8988T (cell line): ENCODE measurements at regions not wholly inside any gene's neighbourhood (a gene's known extent, or its start where the extent isn't known, plus 50 kb on each side); places are given as distances from the start of the nearest gene placed in this dataset.
"Not testable (repeated sequence)": the region's sequence is repeated elsewhere in the genome, so short reads cannot be mapped to it uniquely, and the experiment has no call there.

Experiments used
- DNase-seq: peaks from one replicate; pipeline ENCODE4 v3.0.0; 2011

DNA sequence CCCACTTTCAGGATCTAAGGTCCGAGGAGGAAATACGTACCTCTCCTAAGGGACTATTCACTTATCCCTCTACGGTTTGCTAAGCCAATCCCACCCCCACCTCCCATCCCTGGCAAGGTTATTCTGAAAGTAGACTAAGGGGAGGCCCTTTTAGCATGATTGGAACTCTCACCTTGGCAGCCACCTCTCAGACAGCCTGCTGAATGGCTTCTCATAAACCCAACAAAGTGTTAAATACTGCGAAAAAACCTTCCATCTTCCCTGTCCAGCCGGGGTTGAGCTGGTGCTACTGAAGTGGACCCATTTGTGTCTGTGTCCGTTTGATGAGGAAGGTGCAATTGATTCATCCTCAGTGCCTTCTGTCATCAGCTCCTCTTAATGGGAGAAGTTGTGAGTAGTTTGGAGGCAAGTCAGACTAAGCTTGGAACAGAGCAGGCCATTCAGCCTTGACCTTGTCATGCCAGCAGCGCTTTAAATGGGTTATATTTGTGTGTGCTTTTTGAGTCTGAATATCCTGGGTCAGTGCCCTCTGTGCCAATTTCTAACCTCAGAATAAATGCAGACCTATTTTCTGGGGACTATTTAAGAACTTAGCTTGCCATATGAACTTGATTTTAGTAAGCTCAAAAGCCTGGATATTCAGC lies 476.3 kb upstream of the ZNF608 start:
- DNase-seq, result no peak

DNA sequence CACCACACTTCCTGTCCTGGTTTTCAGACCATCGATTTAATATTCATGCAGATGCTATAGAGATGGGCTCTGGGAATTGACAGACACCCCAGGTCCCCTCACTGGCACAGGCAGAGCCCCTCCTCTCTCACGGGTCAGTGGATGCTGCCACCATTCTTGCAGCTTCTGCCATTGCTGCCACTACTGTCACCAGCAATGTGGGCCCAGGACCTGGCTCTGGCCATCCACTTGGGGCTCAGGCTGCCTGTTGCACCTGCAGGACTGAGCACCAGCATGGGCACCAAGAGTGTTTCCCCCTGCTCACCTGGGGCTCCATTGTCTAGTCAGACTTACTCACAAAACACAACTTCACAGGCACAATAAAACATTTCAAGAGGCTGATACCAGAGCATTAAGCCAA lies 479.0 kb upstream of the ZNF608 start:
- no peak for DNase-seq

DNA sequence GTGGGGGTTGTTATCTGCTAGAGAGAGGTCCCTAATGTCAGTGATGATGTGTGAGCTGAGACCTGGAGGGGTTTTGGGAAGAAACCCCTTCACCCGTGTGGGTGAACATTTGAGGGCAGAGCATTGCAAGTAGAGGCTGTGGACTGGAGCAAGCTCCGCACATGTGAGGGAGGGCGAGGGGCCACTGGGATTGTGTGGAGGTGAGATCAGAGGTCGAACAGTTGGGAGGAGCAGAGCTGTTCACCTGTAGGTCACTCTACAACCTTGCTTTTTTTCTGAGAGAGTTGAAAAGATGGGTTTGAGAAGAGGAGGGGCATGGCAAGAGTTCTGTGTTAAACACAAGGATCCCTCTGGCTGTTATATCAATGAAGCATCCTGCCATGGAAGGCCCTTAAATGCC lies 480.4 kb upstream of the ZNF608 start:
- no peak for DNase-seq

DNA sequence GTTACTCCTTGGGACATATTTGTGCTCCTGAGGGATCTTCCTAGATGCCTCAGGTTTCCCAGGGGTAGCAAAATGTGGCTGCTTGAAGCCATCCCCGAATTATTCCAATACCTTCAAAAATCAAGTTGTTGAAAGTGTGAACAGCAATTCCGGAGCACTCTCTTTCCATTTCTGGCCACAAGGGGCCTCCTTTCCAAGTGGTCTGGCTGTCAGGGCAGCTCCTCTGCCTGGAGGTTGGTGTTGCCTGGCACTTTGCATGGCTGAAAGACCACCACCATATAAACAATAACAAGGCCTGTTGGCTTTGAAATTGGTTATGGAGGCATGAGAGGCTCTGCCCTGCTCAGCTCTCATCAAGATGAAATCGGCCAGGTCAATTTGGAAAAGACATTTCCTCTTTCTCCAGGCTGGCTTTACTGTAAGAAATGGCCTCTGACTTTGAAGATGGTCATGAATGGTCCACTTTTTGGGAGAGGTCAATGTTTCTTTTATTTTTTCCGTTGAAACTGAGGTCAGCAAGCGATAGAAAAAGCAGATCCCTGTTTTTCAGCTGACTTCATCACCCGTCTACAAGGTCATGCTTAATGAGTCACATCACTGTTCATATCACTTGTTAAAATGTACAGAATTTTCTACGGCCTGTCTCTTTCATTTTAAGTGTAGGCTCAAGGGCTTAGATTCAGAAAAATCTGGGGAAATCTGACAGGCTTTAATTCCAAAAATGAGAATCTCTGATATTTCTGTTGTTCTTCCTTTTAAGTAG lies 481.1 kb upstream of the ZNF608 start:
- DNase-seq, result no peak

DNA sequence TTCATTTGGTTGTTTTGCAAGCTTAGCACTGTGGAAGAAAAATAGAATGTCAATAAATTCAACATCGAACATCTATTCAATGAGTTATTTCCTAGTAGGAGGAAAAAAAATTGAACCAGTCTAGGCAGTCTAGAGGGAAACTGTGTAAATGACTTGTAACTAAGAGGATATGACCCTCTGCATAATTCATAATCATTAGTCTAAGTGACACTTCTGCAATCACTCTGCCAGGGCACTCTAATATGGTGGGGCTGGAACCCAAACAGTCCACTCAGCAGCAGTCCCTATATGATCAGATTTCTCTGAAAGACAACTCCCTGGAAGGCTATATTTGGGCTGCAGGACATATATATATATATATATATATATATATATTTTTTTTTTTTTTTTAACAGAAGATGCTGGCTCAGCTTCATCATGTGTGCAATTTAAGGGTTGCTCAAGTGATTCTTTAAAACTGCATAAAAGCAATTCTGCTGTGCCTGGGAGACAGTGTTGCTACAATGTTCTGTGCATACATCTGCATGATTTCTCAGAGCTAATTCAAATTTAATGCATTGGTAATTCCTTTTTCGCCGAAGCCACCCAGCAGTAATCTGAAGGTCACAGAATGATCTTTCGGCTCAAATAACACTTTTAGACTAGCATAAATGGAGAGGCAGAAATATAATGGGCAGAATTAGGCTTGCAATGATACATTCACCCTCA lies 482.1 kb upstream of the ZNF608 start:
- DNase-seq, result no peak

DNA sequence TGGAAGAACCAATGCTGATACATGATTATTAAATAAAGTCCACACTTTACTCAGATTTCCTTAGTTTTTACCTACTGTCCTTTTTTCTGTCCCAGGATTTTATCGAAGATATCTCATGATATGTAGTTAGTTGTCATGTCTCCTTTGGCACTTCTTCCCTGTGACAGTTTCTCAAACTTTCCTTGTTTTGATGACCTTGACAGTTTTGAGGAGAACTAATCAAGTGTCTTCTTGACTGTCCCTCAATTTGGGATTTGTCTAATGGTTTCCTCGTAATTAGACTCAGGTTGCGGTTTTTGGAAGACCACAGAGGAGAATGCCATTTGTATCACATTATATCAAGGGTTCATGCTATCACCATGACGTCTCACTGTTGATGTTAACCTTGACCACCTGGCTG lies 483.1 kb upstream of the ZNF608 start:
- no peak for DNase-seq

DNA sequence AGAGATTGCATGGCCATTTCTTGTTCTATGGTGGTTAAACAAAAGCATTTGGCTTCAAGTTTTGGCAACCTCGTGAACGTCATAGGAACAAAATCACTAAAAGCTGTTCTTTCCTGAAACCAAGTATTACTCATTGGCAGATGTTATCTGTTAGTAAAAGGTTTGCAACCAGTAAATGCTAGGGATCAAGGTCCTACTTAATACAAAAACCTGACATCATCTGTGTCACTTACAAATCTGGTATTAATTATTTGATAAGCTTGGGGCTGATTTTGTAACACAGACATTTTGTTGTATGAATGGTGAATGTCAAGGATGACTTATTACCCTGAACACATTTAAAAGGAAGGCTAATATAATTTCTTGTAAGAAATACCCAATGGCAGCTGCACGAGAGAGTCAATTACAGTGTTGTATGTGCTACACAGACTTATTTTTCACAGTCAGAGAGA lies 486.4 kb upstream of the ZNF608 start:
- no peak for DNase-seq

DNA sequence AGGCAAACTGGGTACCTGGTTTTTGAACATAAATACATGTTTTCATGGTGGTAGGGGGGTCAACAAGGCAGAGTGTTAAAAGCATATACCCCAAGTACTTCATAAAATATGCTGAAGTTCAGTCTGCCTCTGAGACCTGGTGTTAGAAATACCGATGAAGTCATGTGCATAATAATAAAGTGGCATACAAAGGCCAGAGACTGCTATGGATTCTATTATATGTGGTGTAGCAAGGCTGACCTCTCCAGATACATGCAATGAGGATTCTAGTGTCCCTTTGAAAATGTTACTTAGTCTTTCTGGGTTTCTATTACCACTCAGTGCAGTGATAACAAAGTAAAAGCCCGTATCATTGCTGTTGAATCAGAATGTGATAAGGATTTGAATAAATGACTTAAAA lies 487.5 kb upstream of the ZNF608 start:
- no peak for DNase-seq

DNA sequence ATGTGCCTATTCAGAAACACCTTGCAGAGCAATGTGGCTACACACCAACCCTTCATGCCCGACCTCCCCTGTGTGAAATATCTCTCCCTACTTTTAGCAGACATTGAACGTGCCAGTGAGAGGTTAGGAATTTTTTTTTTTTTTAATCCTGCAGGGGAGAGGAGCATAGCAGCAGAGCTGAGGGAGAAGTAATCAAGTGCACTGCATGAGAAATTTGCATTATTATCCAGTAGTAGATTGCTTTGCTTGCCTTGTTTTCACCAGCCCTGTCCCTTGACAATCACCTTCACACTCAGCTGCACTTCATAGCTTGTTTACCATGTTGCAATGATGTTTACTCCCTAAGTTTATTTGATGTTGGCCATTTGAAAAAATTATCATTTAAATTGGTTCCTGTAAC lies 489.6 kb upstream of the ZNF608 start:
- DNase-seq, result no peak

DNA sequence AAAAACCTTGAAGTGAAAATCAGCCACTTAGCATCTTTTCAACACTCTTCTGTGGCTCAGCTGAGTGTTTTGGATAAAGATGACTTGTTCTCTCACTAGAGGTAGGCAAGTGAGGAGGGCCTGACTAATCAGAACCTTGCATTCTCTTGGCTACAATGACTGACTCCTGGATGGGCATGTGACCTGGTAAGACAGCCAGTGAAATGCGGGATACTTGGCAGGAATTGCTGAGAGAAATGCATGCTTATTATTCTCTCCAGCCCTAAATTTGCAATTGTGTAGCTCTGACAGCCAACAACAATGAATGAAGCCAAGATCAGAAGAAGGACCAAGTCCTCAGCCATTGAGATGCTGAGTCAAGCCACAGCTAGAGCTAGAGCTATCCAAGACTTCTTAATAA lies 490.5 kb upstream of the ZNF608 start:
- no peak for DNase-seq

DNA sequence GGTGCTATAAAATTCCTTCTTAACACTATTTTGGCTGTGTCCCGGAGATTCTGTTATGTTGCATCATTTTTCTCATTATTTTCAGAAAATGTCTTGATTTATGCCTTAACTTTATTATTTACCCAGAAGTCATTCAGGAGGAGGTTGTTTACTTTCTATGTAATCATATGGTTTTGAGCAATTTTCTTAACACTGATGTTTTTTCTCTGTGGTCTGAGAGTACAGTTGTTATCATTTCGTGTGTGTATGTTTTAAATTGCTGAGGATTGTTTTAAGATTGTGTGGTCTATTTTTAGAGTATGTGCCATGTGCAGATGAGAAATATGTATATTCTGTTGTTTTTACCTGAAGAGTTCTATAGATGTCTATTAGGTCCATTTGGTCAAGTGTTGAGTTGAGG lies 498.1 kb upstream of the ZNF608 start:
- DNase-seq, result no peak

DNA sequence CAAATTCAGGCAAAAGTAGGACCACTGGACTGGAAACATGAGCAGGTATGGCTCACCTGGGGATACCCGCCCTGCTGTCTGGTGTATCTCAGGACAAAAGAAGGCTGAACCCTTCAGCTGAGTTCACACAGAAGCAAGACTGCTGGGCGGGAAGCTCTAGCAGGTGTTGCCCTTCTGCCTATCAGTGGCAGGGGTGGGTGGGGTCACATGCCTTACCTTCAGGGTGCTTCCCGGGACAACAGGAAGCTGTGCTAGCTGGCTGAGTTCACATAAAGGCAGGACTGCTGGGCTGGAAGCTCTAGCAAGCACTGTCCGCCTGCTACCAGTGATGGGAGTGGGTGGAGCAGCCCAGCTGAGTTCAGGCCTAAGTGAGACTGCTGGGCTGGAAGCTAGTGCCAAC lies 498.8 kb upstream of the ZNF608 start:
- no peak for DNase-seq

DNA sequence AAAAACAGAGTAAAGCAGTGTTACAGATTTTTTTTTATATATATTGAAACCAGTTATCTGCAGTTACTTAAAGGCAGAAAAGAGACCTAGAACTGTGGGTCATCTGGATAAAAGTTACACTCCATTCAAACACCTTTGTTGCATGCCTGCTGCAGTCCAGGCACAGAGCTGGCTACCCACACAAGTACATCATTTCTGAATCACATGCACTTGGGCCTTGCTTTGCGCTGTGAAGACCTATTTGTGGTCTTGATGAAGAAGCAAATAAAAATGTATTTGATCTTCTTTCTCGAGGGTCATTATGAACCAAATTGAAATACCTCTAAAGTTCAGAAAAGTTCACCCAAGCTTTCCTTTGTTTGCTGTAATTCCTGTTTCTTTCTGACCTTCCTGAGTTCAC lies 503.0 kb upstream of the ZNF608 start:
- no peak for DNase-seq

DNA sequence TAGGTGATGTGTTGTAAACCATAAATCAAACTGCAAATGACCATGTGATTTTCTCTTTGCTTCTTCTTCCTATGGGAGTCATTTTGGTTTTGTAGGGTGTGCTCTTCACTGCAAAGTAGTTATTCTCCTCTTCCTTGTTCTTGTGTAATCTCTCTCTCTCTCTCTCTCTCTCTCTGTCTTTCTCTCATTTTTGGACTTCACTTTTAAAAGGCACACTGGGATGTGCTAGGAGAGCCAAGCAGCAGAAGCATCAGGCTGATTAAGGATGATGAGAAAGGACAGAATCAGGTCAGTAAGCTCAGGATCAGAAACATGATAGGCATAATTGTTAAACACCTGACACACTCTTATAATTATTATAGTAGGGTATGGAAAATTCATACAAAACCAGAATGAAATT lies 505.3 kb upstream of the ZNF608 start:
- DNase-seq, result no peak

DNA sequence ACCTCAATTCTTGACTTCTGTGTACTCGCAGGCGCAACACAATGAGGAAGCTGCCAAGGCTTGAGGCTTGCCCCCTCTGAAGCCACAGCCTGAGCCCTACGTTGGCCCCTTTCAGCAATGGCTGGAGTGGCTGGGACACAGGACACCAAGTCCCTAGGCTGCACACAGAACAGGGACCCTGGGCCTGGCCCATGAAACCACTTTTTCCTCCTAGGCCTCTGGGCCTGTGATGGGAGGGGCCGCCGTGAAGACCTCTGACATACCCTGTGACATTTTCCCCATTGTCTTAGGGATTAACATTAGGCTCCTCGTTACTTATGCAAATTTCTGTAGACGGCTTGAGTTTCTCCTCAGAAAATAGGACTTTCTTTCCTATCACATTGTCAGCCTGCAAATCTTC lies 507.2 kb upstream of the ZNF608 start:
- not testable (repeated sequence) for DNase-seq

DNA sequence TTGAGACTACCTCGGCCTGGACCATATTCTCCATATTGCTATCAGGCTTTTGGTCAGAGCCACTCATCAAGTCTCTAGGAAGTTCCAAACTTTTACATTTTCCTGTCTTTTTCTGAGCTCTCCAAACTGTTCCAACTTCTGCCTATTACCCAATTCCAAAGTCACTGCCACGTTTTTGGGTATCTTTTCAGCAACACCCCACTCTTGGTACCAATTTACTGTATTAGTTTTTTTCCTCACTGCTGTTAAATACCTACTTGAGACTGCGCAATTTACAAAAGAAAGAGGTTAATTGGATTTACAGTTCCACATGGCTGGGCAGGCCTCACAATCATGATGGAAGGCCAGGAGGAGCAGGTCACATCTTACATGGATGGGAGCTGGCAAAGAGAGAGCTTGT lies 507.8 kb upstream of the ZNF608 start:
- no peak for DNase-seq

DNA sequence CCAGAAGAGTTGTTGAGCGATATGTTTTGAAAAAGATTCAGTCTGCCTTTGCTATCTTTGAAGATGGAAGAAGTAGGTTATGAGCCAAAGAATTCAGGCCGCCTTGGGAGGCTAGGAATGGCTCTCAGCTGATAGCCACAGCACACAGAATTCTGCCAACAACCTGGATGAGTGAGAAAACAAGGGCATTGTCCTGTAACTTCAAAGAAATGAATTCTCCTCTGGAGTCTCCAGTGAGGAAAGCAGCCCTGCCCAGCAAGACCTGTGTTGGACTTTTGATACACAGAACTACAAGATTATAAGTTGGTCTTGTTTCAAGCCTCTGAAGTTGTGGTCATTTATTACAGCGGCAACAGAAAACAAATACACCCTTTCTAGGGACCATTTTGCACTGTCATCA lies 509.9 kb upstream of the ZNF608 start:
- no peak for DNase-seq

DNA sequence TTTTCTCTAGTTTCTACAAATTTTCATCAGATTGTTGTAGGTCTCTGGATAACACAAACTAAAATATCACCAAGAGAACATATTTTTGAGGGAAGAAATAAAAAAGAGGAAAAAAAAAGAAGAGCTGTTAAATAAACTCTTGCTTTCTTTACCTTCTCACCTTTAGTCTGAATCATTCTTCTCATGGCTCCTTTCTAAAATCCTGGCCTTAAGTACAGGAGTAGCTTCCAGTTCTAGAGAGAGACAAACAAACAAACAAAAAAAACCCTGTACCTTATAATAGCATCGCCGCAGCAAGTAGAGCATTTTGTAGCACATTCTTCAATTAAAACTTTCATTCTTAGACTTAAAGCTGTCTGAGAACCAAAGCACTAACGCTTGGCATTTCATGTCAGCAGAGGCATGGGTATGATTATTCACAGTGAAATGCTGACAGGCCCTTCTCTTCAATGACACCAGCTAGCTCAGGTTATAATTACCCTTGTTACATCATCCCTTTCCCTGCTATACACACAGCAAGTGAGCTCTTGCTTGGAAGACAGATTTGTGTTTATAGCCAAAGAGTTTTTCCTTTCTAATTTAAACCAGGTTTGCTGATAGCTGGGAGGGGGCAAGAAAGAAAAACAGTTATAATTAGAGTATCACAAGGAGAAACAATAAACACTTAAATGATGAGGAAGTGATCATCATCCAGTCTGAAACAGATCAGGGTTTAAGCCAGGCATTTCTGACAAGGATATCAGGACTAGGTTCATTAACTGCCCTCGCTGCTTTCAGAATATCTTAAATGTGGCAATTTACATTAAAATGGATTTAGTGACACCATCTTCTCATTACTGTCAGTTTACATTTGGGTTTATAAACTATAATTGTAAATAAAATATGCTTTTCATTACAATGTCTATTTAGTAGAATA lies 510.9 kb upstream of the ZNF608 start:
- DNase-seq, result no peak

DNA sequence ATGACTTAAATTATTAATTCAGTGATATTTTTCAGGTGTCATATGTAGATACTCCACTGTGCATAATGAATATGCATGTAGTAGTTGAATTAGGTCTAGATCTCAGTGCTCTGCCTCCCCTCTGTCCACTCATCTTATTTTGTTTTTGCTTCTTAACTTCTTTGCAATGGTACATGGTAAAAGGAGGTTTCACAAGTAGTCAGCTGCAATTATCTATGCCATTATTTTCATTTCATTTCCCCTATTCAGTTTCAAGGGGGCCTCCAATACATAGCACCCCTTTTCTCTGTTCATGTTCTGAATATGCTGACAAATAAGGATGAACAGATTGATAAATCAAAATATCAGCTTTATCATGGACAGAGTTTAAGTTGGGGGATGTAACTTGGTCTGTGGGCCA lies 511.6 kb upstream of the ZNF608 start:
- DNase-seq, result no peak

DNA sequence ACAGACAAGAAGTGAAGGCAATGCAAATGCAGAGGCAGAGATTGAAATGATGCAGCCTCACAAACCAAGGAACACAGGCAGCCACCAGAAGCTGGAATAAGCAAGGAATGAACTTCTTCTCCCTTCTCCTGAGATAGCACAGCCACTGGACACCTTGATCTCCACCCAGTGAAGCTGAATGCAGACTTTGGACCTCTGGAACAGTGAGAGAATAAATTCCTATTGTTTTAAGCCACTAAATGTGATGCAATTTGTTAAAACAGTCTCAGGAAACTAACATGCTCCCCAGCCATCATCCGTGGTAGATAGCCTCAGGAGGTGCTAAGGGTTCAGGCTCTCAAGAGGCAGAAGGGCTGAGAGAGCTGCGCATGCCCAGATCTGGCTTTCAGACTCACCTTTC lies 512.2 kb upstream of the ZNF608 start:
- DNase-seq, result no peak

DNA sequence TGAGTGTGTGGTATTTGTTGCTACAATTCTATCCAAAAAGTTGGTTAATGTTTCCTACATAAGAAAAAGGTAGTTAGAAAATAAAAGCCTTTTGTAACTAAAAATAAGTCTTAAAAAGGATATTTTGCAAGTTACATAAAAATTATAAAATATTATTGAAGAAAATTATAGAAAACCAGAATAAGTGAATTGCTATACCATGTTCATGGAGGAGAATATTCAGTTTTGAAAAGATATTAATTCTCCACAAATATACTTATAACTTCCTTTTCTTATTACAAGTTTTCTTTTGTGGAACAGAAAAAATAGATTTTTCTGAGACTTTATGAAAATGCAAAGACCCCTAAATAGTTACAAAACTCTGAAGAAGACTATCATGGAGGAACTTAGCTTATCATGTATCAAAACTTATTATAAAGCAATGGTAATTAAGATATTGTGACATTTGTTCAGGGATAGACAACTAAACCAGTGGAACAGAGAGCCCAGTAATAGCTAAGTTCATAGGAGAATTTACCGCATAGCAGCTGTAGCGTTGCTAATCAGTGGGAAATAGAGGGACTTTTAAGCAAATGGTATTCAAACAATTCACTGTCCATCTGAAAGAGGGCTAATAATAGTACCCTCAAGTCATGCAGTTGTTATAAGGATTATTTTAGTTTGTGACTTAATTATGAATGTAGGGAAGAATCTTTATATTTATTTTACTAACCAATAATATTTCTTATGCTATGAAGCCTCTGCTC lies 515.2 kb upstream of the ZNF608 start:
- DNase-seq, result no peak

DNA sequence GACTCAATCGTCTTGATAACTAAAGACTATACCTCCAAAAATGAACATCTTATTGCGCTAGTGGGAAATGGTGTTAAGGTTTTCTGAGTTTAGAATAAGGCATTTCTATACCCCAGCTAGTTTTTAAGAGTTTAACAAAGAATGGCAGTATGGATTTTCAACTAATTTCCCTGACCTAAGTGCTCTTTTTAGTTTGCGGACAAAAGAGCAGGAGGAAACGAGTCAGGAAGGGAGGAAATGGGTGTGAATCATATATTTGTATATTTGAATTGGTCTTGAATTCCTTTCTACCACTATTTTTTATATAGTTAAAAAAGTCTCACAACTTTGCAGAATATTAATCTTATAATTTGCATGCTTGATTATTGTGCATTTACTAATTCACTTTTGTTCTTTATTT lies 516.3 kb upstream of the ZNF608 start:
- DNase-seq, result no peak
